ENCODE measurements at regions not wholly inside any gene's neighbourhood (a gene's known extent, or its start where the extent isn't known, plus 50 kb on each side); places are given as distances from the start of the nearest gene placed in this dataset.

- Histone ChIP-seq H3K27me3 (no peaks in the 10 kb centered on the region), H3K4me3 (no peak overlapping the region), H3K4me1 (no peaks in the 10 kb centered on the region), H3K36me3 (no peaks in the 10 kb centered on the region), H3K27ac (no peak overlapping the region), H3K9me3 (no peaks in the 10 kb centered on the region)
- 67 to 71% methylated on average over 1 to 3 of the region's 13 CpGs for WGBS, 2 donors (ENCODE audit: low coverage in 1 of 2)
- no peak for ATAC-seq
- no peak for TF ChIP-seq CTCF (IDR thresholded peaks at IDR 0.05)
- TF ChIP-seq EP300 (IDR thresholded peaks at IDR 0.05) = no peak
- TF ChIP-seq POLR2A (IDR thresholded peaks at IDR 0.05) = no peak
- TF ChIP-seq POLR2AphosphoS5 (IDR thresholded peaks at IDR 0.05) = no peak
Measured at GRCh38 chrX:144334577-144334976, 450.7 kb downstream of the UBE2NL start.

GRCh38 chrX:144335402-144335801, 451.5 kb downstream of the UBE2NL start:
- H3K4me3 ChIP-seq = no peak overlapping the region
- no peak overlapping the region for H3K27ac ChIP-seq
- no peaks in the 10 kb centered on the region for H3K9me3 ChIP-seq
- TF ChIP-seq POLR2A (IDR thresholded peaks at IDR 0.05) = no peak
- TF ChIP-seq EP300 (IDR thresholded peaks at IDR 0.05) = no peak
- no peak for TF ChIP-seq CTCF (IDR thresholded peaks at IDR 0.05)
- no peak for TF ChIP-seq POLR2AphosphoS5 (IDR thresholded peaks at IDR 0.05)
- H3K27me3 ChIP-seq = no peaks in the 10 kb centered on the region
- H3K36me3 ChIP-seq = no peaks in the 10 kb centered on the region
- H3K4me1 ChIP-seq = no peaks in the 10 kb centered on the region
- ATAC-seq = no peak
- WGBS, 2 donors (ENCODE audit: low coverage in 1 of 2) = 14 to 20% methylated on average over 1 of the region's 6 CpGs

- WGBS, 2 donors (ENCODE audit: low coverage in 1 of 2) = no CpG with 5 or more reads among the region's 3 CpGs
- H3K4me3 ChIP-seq = no peak overlapping the region
- H3K36me3 ChIP-seq = no peaks in the 10 kb centered on the region
- ATAC-seq = no peak
- no peaks in the 10 kb centered on the region for H3K4me1 ChIP-seq
- H3K27me3 ChIP-seq = no peaks in the 10 kb centered on the region
- no peaks in the 10 kb centered on the region for H3K9me3 ChIP-seq
- no peak for TF ChIP-seq POLR2AphosphoS5 (IDR thresholded peaks at IDR 0.05)
- H3K27ac ChIP-seq = no peak overlapping the region
Measured at GRCh38 chrX:144379156-144379555, 495.3 kb downstream of the UBE2NL start.

GRCh38 chrX:144388738-144389137, 504.9 kb downstream of the UBE2NL start:
- H3K4me3 ChIP-seq = no peak overlapping the region
- TF ChIP-seq POLR2AphosphoS5 (IDR thresholded peaks at IDR 0.05) = no peak
- TF ChIP-seq CTCF (IDR thresholded peaks at IDR 0.05) = no peak
- no peak for TF ChIP-seq POLR2A (IDR thresholded peaks at IDR 0.05)
- no peak for TF ChIP-seq EP300 (IDR thresholded peaks at IDR 0.05)
- H3K36me3 ChIP-seq = no peaks in the 10 kb centered on the region
- H3K27me3 ChIP-seq = no peaks in the 10 kb centered on the region
- no peak for ATAC-seq
- WGBS, 2 donors (ENCODE audit: low coverage in 1 of 2) = 38 to 57% methylated on average over 1 of the region's 1 CpG
- H3K9me3 ChIP-seq = no peaks in the 10 kb centered on the region
- no peak overlapping the region for H3K27ac ChIP-seq
- no peaks in the 10 kb centered on the region for H3K4me1 ChIP-seq

Small RNA genes lying in the stretch of these regions (small RNA-seq; reads per million reads assigned to genes)
- gene AC234064.1 = 0 reads per million in 4 donors

Data from gastroesophageal sphincter (tissue), 4 donors.